Activated naive CD8-positive, alpha-beta T cell treated with anti-CD3 and anti-CD28 coated beads, Interleukin-2, amount 50 U/mL, for 24 hours (primary cell): ENCODE measurements at regions not wholly inside any gene's neighbourhood (a gene's known extent, or its start where the extent isn't known, plus 50 kb on each side); places are given as distances from the start of the nearest gene placed in this dataset.
"Not testable (repeated sequence)": the region's sequence is repeated elsewhere in the genome, so short reads cannot be mapped to it uniquely, and the experiment has no call there.

Experiments used
- ATAC-seq: fragments of 150-1000 bp; cut with Tn5 transposase; one replicate; pipeline ENCODE4 v1.10.0; 2021
- DNase-seq: peaks from one replicate; pipeline ENCODE4 v3.0.0; 2021
- H3K27ac Mint-ChIP-seq: one replicate; pipeline ENCODE4 v1.8.0; 2021; ENCODE audit warnings: mild to moderate bottlenecking, mixed read lengths
- H3K27me3 Mint-ChIP-seq: one replicate; pipeline ENCODE4 v1.8.0; 2021; ENCODE audit warnings: mixed read lengths
- H3K36me3 Mint-ChIP-seq: one replicate; pipeline ENCODE4 v1.8.0; 2021; ENCODE audit warnings: low read depth, mixed read lengths
- H3K4me1 Mint-ChIP-seq: one replicate; pipeline ENCODE4 v1.8.0; 2021; ENCODE audit warnings: mixed read lengths
- H3K4me3 Mint-ChIP-seq: one replicate; pipeline ENCODE4 v1.8.0; 2021; ENCODE audit warnings: mild to moderate bottlenecking, moderate library complexity, mixed read lengths
- H3K9me3 Mint-ChIP-seq: one replicate; pipeline ENCODE4 v1.8.0; 2021; ENCODE audit warnings: mixed read lengths

DNA sequence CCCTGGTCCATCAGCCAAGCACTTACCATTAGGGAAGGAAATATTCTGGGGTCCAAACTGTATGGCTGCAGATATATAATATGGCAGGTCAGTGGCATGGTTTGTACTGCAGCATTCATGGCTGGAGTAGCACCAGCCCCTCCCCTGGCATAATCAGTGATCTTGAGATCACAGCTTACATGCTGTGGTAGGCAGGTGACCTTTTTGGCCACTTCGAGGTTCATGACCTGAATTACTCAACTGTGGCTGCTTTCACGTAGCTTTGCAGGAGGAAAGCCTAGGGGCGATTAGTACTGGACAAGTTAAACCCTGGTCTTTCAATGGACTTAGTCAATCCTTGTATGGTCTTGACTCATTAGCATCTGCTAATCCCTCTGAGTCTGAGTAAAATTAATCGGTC lies 169.8 kb downstream of the SPRY2 start:
- ATAC-seq: no peak
- H3K4me1 Mint-ChIP-seq: no peaks in the 10 kb centered on the region
- no peaks in the 10 kb centered on the region for H3K9me3 Mint-ChIP-seq
- no peak overlapping the region for H3K4me3 Mint-ChIP-seq
- H3K27me3 Mint-ChIP-seq: no peaks in the 10 kb centered on the region
- no peaks in the 10 kb centered on the region for H3K36me3 Mint-ChIP-seq
- no peak for DNase-seq
- H3K27ac Mint-ChIP-seq: no peak overlapping the region

DNA sequence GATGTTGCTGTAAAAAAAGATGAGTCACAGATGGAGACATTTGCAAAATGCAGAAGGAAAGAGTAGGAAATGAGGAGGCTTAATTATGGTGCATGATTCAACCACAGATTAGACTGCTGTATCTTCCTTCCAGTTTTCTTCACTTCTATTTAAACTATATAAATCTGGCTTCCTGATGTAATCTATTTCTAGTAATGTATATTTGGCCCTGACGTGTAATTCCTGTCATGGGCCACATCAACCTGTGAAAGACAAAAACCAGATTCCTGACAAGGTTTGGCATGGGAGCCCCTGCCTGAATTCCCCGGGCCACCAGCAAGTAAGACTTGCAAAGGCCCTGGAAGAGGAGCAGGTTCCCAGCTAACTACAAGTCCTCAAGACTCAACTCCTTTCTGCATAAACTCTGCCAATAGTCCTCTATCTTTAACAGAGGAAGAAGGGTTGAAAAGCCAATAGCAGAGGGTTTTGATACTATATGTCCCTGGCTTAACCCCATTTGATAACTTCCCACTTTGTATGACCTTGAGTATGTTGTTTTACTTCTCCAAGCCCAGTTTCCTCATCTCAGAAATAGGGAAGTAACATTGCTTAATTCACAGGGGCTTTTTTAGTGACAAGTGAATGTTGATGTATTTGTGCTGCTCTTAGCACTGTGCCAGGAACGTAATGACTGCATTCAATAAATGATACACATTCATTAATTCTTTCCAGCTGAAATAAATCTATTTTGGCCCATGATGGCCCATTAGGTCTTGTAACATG lies 172.7 kb downstream of the SPRY2 start:
- H3K36me3 Mint-ChIP-seq: no peaks in the 10 kb centered on the region
- ATAC-seq (no peak), DNase-seq (no peak)
- H3K4me1 Mint-ChIP-seq: no peaks in the 10 kb centered on the region
- H3K9me3 Mint-ChIP-seq: no peaks in the 10 kb centered on the region
- H3K27me3 Mint-ChIP-seq: no peaks in the 10 kb centered on the region
- no peak overlapping the region for H3K4me3 Mint-ChIP-seq
- H3K27ac Mint-ChIP-seq: no peak overlapping the region

DNA sequence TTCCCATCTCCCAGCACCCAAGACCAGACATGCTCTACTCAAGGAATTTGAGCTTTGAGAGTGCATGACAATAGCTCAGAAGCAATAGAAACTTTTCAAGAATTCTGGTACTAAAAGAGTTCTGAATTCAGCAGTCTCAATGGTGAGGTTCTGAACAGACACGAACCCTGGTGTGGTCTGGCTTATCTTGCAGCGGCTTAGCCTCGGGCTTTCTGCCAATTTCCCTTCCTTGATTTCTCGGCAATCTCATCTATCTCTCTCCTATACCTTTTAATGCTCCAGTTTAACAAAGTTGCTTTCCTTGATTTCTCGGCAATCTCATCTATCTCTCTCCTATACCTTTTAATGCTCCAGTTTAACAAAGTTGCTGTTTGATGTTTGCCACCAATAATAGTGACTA lies 174.6 kb downstream of the SPRY2 start:
- Mint-ChIP-seq H3K27ac (no peak overlapping the region), H3K4me3 (no peak overlapping the region), H3K36me3 (no peaks in the 10 kb centered on the region), H3K9me3 (no peaks in the 10 kb centered on the region), H3K4me1 (no peaks in the 10 kb centered on the region), H3K27me3 (no peaks in the 10 kb centered on the region)
- ATAC-seq: no peak
- DNase-seq: no peak

DNA sequence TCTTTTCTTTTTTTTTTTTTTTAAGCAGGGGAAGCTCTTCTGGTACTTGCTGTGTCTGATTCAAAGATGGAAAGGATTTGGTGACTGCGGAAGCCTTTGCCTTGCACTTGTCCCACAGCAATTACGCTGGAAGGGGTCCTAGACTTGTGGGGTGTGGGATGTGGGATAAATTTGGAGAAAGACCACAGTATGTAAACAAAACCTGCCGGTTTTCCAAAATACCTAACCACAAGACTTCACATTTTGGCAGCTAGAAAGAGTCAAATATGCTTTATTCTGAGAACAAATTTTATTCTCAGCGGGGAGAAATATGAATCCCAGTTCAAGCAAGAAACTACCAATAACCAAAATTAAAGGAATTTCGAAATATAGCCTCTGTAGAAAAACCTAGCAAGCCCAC lies 176.5 kb downstream of the SPRY2 start:
- H3K27ac Mint-ChIP-seq: no peak overlapping the region
- ATAC-seq: no peak
- H3K4me1 Mint-ChIP-seq: no peaks in the 10 kb centered on the region
- DNase-seq: no peak
- no peak overlapping the region for H3K4me3 Mint-ChIP-seq
- no peaks in the 10 kb centered on the region for H3K27me3 Mint-ChIP-seq
- H3K36me3 Mint-ChIP-seq: no peaks in the 10 kb centered on the region
- no peaks in the 10 kb centered on the region for H3K9me3 Mint-ChIP-seq

DNA sequence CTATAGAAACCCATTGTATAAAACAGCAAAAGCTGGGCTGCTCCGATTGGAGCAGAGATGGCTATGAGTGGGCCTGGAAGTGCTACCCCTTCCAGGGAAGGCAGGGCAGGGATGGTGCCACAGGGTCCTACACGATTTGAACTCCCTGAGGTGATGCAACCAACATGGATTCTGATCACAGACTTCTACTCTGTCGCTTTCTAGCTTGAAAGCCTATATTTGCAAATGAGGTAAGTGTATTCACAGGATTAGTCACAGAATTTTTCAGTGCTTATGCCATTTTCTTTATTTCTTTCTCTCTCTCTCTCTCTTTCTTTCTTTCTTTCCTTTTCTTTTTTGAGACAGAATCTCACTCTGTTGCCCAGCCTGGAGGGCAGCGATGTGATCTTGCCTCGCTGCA lies 179.0 kb downstream of the SPRY2 start:
- Mint-ChIP-seq H3K4me3 (no peak overlapping the region), H3K36me3 (no peaks in the 10 kb centered on the region), H3K4me1 (no peaks in the 10 kb centered on the region), H3K27me3 (no peaks in the 10 kb centered on the region), H3K9me3 (no peaks in the 10 kb centered on the region), H3K27ac (no peak overlapping the region)
- DNase-seq: no peak
- ATAC-seq: no peak

DNA sequence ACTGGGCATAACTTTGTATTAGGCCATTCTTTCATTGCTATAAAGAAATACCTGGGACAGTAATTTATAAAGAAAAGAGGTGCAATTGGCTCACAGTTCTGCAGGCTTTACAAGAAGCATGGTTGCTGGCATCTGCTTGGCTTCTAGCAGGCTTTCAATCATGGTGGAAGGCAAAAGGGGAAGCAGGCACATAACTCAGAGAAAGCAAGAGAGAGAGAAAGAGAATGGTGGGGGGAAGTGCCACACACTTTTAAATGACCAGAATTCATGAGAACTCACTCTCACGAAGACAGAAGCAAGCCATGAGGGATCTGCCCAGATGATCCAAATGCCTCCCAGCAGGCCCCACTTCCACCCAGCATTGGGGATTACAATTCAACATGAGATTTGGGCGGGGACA lies 179.7 kb downstream of the SPRY2 start:
- no peaks in the 10 kb centered on the region for H3K9me3 Mint-ChIP-seq
- H3K4me3 Mint-ChIP-seq: no peak overlapping the region
- DNase-seq (no peak), ATAC-seq (no peak)
- H3K4me1 Mint-ChIP-seq: no peaks in the 10 kb centered on the region
- H3K27me3 Mint-ChIP-seq: no peaks in the 10 kb centered on the region
- H3K27ac Mint-ChIP-seq: no peak overlapping the region
- no peaks in the 10 kb centered on the region for H3K36me3 Mint-ChIP-seq

DNA sequence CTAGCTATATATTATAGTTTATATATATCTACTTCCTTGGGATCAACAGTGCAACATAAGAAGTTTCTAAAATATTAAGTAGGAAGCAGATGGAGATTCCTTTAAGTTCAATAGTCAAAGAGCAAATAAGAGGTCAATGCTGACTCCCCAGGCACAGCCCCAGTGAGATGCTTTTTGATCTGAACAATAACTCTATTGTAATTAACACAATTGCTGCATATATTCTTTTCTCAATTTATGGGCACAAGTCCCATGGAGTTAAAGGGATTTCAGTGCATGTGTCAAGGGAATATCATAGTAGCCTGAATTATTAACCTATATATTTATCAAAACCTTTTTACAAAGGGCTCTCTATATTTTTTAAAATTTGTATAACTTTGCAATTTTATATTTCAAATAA lies 180.8 kb downstream of the SPRY2 start:
- Mint-ChIP-seq H3K9me3 (no peaks in the 10 kb centered on the region), H3K4me3 (no peak overlapping the region), H3K36me3 (no peaks in the 10 kb centered on the region), H3K4me1 (no peaks in the 10 kb centered on the region), H3K27ac (no peak overlapping the region), H3K27me3 (no peaks in the 10 kb centered on the region)
- no peak for ATAC-seq
- DNase-seq: no peak

DNA sequence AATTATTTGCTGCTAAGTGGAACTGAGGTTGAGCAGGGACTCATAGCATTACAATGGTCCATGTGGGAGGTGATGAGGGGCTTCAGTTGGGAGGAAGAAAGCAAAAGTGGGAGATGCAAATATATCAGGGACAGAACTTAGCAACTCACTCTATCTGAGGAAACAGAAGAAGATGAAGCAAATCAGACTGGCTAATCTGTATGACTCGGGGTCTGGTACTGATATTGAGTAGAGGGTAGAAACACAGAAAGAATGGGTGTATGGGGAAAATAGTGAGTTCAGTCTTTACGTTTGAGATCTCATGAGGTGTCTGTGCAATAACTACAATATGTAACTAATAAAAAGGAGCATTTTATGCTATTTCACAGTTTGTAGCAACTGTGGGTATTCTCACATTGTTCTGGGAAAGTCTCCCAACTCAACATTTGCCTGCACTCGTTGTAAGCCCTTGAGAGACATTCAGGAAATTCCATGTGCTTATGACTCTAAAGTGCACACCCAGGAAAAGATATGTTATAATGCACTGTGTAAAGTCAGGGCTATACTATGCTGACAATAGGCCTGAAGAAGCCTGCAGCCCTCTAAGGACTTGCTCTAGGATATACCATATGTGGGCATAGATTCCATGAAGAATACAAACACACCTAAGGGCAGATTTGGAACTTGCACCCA lies 183.5 kb downstream of the SPRY2 start:
- no peaks in the 10 kb centered on the region for H3K4me1 Mint-ChIP-seq
- no peaks in the 10 kb centered on the region for H3K9me3 Mint-ChIP-seq
- H3K27me3 Mint-ChIP-seq: no peaks in the 10 kb centered on the region
- DNase-seq: no peak
- no peak overlapping the region for H3K4me3 Mint-ChIP-seq
- no peak overlapping the region for H3K27ac Mint-ChIP-seq
- ATAC-seq: no peak
- H3K36me3 Mint-ChIP-seq: no peaks in the 10 kb centered on the region

DNA sequence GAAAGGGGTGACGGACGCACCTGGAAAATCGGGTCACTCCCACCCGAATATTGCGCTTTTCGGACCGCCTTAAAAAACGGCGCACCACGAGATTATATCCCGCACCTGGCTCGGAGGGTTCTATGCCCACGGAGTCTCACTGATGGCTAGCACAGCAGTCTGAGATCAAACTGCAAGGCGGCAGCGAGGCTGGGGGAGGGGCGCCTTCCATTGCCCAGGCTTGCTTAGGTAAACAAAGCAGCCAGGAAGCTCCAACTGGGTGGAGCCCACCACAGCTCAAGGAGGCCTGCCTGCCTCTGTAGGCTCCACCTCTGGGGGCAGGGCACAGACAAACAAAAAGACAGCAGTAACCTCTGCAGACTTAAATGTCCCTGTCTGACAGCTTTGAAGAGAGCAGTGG lies 188.8 kb downstream of the SPRY2 start:
- not testable (repeated sequence) for H3K27ac Mint-ChIP-seq, ATAC-seq, H3K27me3 Mint-ChIP-seq, H3K36me3 Mint-ChIP-seq, H3K4me1 Mint-ChIP-seq, H3K9me3 Mint-ChIP-seq, DNase-seq, H3K4me3 Mint-ChIP-seq

DNA sequence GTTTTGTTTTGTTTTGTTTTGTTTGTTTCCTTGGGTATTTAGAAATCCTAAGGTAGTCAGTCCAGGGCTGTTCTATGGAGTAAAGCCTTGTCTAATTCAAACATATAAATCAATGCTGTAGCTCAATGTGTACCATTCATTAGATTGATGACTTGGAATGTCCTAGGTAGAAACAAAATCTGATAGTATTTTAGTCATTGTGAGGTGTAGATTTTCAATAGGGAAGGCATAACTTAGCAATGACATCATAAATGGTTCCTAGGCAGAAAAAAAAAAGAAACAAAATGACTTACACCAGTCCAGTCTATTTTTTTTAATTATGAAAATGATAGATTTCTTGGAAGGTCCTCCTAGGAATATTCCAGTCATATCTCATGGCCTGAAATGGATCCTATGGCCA lies 189.9 kb downstream of the SPRY2 start:
- DNase-seq (no peak), ATAC-seq (no peak)
- H3K27me3 Mint-ChIP-seq: no peaks in the 10 kb centered on the region
- H3K4me1 Mint-ChIP-seq: no peaks in the 10 kb centered on the region
- H3K36me3 Mint-ChIP-seq: no peaks in the 10 kb centered on the region
- H3K27ac Mint-ChIP-seq: no peak overlapping the region
- no peak overlapping the region for H3K4me3 Mint-ChIP-seq
- peaks cover 3% of the 10 kb centered on the region for H3K9me3 Mint-ChIP-seq

DNA sequence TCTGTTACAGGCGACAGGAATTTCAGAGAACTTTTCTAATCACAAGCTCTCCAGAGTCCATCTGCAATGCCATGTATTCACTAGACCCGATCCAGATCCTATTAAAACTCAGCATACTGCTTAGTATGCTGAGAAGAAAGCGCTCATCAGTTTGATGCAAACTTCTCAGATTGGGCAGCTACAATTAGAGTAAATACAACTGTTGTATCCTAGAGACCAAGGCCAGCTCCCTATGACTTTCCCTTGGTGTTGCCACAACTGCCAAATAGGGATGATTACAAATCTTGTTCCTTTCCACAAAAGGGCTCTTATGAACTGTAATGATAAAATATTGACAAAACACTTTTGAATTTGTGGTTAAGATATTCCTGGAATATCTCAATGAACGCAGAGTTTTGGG lies 191.2 kb downstream of the SPRY2 start:
- H3K27ac Mint-ChIP-seq: no peak overlapping the region
- peaks cover 3% of the 10 kb centered on the region for H3K9me3 Mint-ChIP-seq
- no peak for ATAC-seq
- H3K4me1 Mint-ChIP-seq: no peaks in the 10 kb centered on the region
- DNase-seq: no peak
- H3K4me3 Mint-ChIP-seq: no peak overlapping the region
- H3K27me3 Mint-ChIP-seq: no peaks in the 10 kb centered on the region
- H3K36me3 Mint-ChIP-seq: no peaks in the 10 kb centered on the region

DNA sequence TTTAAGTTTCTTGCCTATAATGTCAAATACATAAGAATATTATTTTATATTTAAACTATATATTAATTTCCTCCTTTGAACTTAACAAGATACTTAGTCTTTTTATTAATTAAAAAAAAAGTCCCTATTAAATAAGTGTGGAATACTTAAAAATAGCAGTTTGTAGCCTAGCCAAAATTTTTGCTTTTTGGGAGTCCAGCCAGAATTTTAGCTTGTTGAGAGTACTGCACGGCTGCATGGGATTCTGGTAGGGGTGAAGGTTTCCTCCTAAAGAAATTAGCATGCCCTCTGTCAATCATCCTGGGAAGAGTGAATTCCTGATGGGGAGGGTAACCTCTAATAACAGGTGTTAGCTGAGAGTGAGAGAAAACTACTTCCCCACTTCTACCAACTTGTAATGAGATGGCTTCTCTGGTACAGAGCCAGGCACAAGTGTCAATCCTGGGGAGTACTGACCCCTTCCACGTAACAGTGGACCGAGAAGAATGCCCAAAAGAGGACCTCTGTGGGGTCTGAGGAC lies 195.7 kb downstream of the SPRY2 start:
- Mint-ChIP-seq H3K36me3 (no peaks in the 10 kb centered on the region), H3K27me3 (no peaks in the 10 kb centered on the region), H3K4me1 (no peaks in the 10 kb centered on the region), H3K4me3 (no peak overlapping the region), H3K27ac (no peak overlapping the region), H3K9me3 (no peaks in the 10 kb centered on the region)
- ATAC-seq (no peak), DNase-seq (no peak)

DNA sequence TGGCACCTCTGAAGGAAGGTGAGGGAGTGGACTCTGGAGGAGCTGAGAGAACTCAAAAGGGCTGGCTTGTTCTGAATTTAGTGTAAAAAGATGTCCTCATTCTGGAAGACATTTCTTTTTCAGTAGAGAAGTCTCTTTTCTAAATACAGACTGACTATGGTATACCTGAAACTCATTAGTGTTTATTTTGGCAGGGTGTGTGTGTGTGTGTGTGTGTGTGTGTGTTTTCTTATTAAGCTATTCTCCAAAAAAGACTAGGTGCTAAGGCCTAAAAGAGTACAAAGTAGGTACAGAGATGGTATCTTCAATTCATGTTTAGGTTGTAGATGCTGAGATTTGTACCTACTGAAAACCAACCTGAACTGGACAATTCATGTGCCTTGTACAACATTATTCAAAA lies 196.4 kb downstream of the SPRY2 start:
- Mint-ChIP-seq H3K36me3 (no peaks in the 10 kb centered on the region), H3K4me1 (no peaks in the 10 kb centered on the region), H3K9me3 (no peaks in the 10 kb centered on the region), H3K27me3 (no peaks in the 10 kb centered on the region), H3K4me3 (no peak overlapping the region), H3K27ac (no peak overlapping the region)
- DNase-seq: no peak
- no peak for ATAC-seq

DNA sequence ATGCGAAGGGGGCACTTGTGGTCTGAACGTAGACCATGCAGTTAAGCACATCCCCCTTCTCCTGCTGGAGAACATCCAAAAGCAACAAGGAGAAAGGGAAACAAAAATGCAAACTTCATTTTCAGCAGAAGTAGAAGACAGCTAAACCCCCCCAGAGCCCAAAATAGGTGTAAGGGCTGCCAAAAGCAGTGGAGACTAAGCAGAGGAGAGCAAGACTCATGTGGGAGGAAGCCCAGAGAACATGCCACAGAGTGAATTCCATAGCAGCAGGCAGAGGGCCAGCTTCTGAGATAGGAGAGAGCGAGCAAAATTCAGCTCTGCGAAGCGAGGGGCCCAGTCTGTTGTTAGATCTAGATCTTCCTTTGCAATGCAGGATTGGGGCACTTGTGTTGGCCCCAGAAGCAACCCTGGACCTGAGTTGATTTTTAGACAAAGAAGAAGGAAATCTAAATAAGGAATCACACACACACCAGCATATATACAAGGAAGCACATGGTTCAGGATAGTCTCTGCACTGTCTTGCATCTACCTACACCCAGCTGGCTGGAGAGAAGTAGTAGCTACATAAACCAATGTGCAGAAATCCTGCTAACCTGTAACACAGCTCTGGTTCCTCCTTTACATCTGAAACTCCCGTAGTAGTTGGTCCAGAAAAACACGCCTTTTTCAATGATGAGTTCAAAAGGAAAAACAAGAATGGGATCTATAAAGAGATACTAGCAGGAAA lies 199.6 kb downstream of the SPRY2 start:
- no peak for ATAC-seq
- H3K4me3 Mint-ChIP-seq: no peak overlapping the region
- H3K36me3 Mint-ChIP-seq: no peaks in the 10 kb centered on the region
- H3K4me1 Mint-ChIP-seq: no peaks in the 10 kb centered on the region
- H3K27ac Mint-ChIP-seq: no peak overlapping the region
- no peak for DNase-seq
- no peaks in the 10 kb centered on the region for H3K9me3 Mint-ChIP-seq
- H3K27me3 Mint-ChIP-seq: no peaks in the 10 kb centered on the region

DNA sequence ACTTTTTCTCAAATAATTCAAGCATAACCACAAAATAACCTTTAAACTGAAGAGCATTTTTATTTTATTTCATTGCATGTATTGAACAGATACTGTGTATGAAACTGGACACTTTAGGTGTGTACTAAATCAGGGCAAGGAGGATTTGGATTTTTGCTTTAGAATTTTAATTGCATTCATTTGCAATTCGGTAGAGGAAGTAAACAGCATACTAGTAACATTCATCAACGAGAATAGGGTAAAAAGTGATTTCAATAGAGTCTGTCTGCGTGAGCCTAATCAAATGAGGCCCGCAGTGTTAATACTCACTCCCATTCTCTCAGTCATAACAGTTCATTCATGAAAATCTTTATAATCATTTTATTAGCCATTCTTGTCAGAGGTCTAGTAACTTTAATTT lies 200.2 kb downstream of the SPRY2 start:
- H3K9me3 Mint-ChIP-seq: no peaks in the 10 kb centered on the region
- DNase-seq (no peak), ATAC-seq (no peak)
- H3K4me3 Mint-ChIP-seq: no peak overlapping the region
- H3K27ac Mint-ChIP-seq: no peak overlapping the region
- no peaks in the 10 kb centered on the region for H3K4me1 Mint-ChIP-seq
- no peaks in the 10 kb centered on the region for H3K27me3 Mint-ChIP-seq
- H3K36me3 Mint-ChIP-seq: no peaks in the 10 kb centered on the region
